B cell (primary cell): ENCODE measurements at regions not wholly inside any gene's neighbourhood (a gene's known extent, or its start where the extent isn't known, plus 50 kb on each side); places are given as distances from the start of the nearest gene placed in this dataset.

Experiments used
- ATAC-seq: fragments of 200-7000 bp; cut with Tn5 transposase; one replicate; pipeline ENCODE4 v1.10.0; 2021; ENCODE audit warnings: low read depth, mild to moderate bottlenecking, moderate number of reproducible peaks, moderate library complexity
- CTCF ChIA-PET: fragments of 350-600 bp; sonication (Branson Sonifier 250); formaldehyde crosslinking; loops from one replicate; lab custom pipeline; 2021; ENCODE audit warnings: antibody characterized with exemption, inconsistent platforms; lab: Charles Lee
- POLR2A ChIA-PET: fragments of 350-600 bp; sonication (Branson Sonifier 250); formaldehyde crosslinking; loops from one replicate; lab custom pipeline; 2021; ENCODE audit warnings: antibody characterized with exemption; lab: Charles Lee
- DNase-seq: peaks from one replicate; pipeline ENCODE4 v3.0.0; 2013
- H2AFZ ChIP-seq: 2 replicates; pipeline ENCODE4 v1.6.1; 2012; ENCODE audit warnings: mild to moderate bottlenecking, low read depth, low read length; ENCODE audit not compliant: insufficient read depth, poor library complexity, severe bottlenecking
- H3K27ac ChIP-seq, 2 donors: 1 replicate in 1 of 2; 2 replicates in 1 of 2; pipeline ENCODE4 v1.5.1; 2012 to 2013; ENCODE audit warnings: low read length in 2 of 2, mild to moderate bottlenecking in 2 of 2, moderate library complexity in 1 of 2
- H3K27me3 ChIP-seq, 4 experiments: fragments of 200-600 bp in 1 of 4; sonication (generic) in 1 of 4; replicated peaks in 1 of 4; 1 replicate in 2 of 4; 2 replicates in 2 of 4; pipeline versions ENCODE4 v1.6.1 to v1.7.0; 2013 to 2016; ENCODE audit warnings: low read length in 3 of 4, mild to moderate bottlenecking in 2 of 4, mixed read lengths in 1 of 4, moderate library complexity in 1 of 4; ENCODE audit not compliant: insufficient read depth in 4 of 4, control insufficient read depth in 3 of 4; ENCODE audit errors: control extremely low read depth in 1 of 4
- H3K36me3 ChIP-seq, 2 experiments: replicated peaks in 1 of 2; 1 replicate in 1 of 2; 2 replicates in 1 of 2; pipeline versions ENCODE4 v1.6.1 to v1.7.1; 2013; ENCODE audit warnings: low read length in 1 of 2; ENCODE audit not compliant: insufficient read depth in 2 of 2, control insufficient read depth in 1 of 2; ENCODE audit errors: control extremely low read depth in 1 of 2, extremely low read depth in 1 of 2
- H3K4me1 ChIP-seq, 2 donors: fragments of 200-600 bp in 1 of 2; sonication (generic) in 1 of 2; 1 replicate in 1 of 2; 2 replicates in 1 of 2; pipeline versions ENCODE4 v1.5.1 to v1.6.1; 2013 to 2017; ENCODE audit warnings: low read length in 2 of 2; ENCODE audit not compliant: control insufficient read depth in 2 of 2, insufficient read depth in 2 of 2
- H3K4me2 ChIP-seq: replicated peaks from 2 replicates; pipeline ENCODE3; 2012; ENCODE audit warnings: mild to moderate bottlenecking, low read depth, low read length; ENCODE audit not compliant: poor library complexity, severe bottlenecking
- H3K4me3 ChIP-seq, 5 experiments: fragments of 200-600 bp in 1 of 5; sonication (generic) in 1 of 5; 1 replicate in 3 of 5; 2 replicates in 2 of 5; pipeline versions ENCODE4 v1.5.1 to v1.7.0; 2011 to 2016; ENCODE audit warnings: low read length in 4 of 5, mild to moderate bottlenecking in 4 of 5, low read depth in 2 of 5, control low read depth in 1 of 5, moderate library complexity in 1 of 5; ENCODE audit not compliant: insufficient read depth in 1 of 5; ENCODE audit errors: control extremely low read depth in 1 of 5, extremely low read depth in 1 of 5
- H3K79me2 ChIP-seq: fragments of 200-600 bp; sonication (generic); one replicate; pipeline ENCODE4 v1.6.0; 2016; ENCODE audit warnings: low read length; ENCODE audit not compliant: control insufficient read depth, insufficient read depth
- H3K9ac ChIP-seq: fragments of 200-600 bp; sonication (generic); 2 replicates; pipeline ENCODE4 v1.6.1; 2017; ENCODE audit warnings: mild to moderate bottlenecking, low read length, moderate library complexity
- H3K9me3 ChIP-seq, 3 donors: one replicate each; pipeline versions ENCODE4 v1.6.1 to v1.7.1; 2013; ENCODE audit warnings: low read length in 2 of 3; ENCODE audit not compliant: control insufficient read depth in 2 of 3, insufficient read depth in 1 of 3; ENCODE audit errors: control extremely low read depth in 1 of 3
- H4K20me1 ChIP-seq: 2 replicates; pipeline ENCODE4 v1.6.0; 2012; ENCODE audit warnings: mild to moderate bottlenecking, low read length; ENCODE audit not compliant: insufficient read depth, control insufficient read depth, poor library complexity, severe bottlenecking
- H3K27ac Mint-ChIP-seq: one replicate; pipeline ENCODE4 v1.8.0; 2021; ENCODE audit warnings: mixed read lengths
- H3K27me3 Mint-ChIP-seq: one replicate; pipeline ENCODE4 v1.8.0; 2021; ENCODE audit warnings: mixed read lengths
- H3K4me1 Mint-ChIP-seq: one replicate; pipeline ENCODE4 v1.8.0; 2021; ENCODE audit warnings: mixed read lengths
- H3K4me3 Mint-ChIP-seq: one replicate; pipeline ENCODE4 v1.8.0; 2021; ENCODE audit warnings: mixed read lengths
- H3K9me3 Mint-ChIP-seq: one replicate; pipeline ENCODE4 v1.8.0; 2022; ENCODE audit warnings: mixed read lengths; ENCODE audit not compliant: insufficient read depth
- EZH2 ChIP-seq: IDR thresholded peaks from 2 replicates; pipeline ENCODE4 v1.6.1; 2012; ENCODE audit warnings: borderline replicate concordance, low read depth, mild to moderate bottlenecking, moderate library complexity, low read length; ENCODE audit not compliant: insufficient read depth, poor library complexity, severe bottlenecking
- WGBS: methylation state at CpG from one replicate; pipeline ENCODE4 v1.1.5; 2013; ENCODE audit warnings: missing lambda C conversion rate; ENCODE audit not compliant: insufficient coverage; 5-methylcytosine and 5-hydroxymethylcytosine counted together
- intact Hi-C: fragments of 100-400 bp; cut with micrococcal nuclease; formaldehyde crosslinking; loops from one replicate; pipeline ENCODE4 v1.10.0; 2022
- TF ChIP-seq, protein P1 (sequence below): fragments of 200-600 bp; IDR thresholded peaks from one replicate; pipeline ENCODE4 v1.8.0; 2022; ENCODE audit warnings: antibody characterized with exemption, mild to moderate bottlenecking

DNA sequence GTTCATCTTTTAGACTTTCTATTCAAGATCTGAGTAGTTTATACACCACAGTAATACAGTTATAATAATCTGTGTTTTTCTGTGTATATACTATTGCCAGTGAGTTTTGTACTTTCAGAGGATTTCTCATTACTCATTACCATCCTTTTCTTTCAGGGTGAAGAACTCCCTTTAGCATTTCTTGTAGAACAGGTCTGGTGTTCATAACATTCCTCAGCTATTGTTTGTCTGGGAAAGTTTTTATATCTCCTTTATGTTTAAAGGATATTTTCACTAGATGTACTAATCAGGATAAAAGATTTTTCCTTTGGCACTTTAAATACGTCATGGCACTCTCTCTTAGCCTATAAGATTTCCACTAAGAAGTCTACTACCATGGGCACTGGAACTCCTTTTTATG lies 705.5 kb downstream of the SLC4A3 start:
- Histone ChIP-seq H3K36me3 (no peaks in the 10 kb centered on the region), H2AFZ (no peak overlapping the region), H3K27ac (no peak overlapping the region), H3K4me2 (no peak overlapping the region), H4K20me1 (no peaks in the 10 kb centered on the region), H3K9me3 (peaks cover 0 to 3% (median 0%) of the 10 kb centered on the region in 3 donors), H3K9ac (no peak overlapping the region), H3K27me3 (no peaks in the 10 kb centered on the region), H3K4me1 (no peaks in the 10 kb centered on the region), H3K4me3 (no peak overlapping the region), H3K79me2 (no peaks in the 10 kb centered on the region)
- Mint-ChIP-seq H3K27me3 (no peaks in the 10 kb centered on the region), H3K4me1 (no peaks in the 10 kb centered on the region), H3K27ac (no peak overlapping the region), H3K4me3 (no peak overlapping the region), H3K9me3 (peaks cover 7% of the 10 kb centered on the region)
- DNase-seq (no peak), ATAC-seq (no peak)
- TF ChIP-seq EZH2: no peak
- TF ChIP-seq, protein P1, sequence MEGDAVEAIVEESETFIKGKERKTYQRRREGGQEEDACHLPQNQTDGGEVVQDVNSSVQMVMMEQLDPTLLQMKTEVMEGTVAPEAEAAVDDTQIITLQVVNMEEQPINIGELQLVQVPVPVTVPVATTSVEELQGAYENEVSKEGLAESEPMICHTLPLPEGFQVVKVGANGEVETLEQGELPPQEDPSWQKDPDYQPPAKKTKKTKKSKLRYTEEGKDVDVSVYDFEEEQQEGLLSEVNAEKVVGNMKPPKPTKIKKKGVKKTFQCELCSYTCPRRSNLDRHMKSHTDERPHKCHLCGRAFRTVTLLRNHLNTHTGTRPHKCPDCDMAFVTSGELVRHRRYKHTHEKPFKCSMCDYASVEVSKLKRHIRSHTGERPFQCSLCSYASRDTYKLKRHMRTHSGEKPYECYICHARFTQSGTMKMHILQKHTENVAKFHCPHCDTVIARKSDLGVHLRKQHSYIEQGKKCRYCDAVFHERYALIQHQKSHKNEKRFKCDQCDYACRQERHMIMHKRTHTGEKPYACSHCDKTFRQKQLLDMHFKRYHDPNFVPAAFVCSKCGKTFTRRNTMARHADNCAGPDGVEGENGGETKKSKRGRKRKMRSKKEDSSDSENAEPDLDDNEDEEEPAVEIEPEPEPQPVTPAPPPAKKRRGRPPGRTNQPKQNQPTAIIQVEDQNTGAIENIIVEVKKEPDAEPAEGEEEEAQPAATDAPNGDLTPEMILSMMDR: no peak
- WGBS: no CpG with 5 or more reads among the region's 1 CpG
- ChIA-PET POLR2A (no interaction called here), CTCF (no interaction called here)
- intact Hi-C loops: no loop called here

DNA sequence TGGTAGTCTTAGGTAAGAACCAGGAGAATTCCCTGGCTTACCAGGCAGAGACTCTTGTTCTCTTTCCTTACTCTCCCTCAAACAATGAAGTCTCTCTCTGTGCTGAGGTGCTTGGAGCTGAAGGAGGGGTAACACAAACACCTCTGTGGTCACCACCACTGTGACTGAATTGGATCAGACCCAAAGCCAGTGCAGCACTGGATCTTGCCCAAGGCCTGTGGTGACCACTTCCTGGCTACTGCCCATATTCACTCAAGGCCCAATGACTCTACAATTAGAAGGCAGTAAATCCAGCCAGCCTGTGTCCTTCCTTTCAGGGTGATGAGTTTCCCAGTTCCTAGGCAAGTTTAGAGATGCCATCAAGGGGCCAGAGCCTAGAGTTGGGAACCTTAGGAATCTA lies 706.8 kb downstream of the SLC4A3 start:
- ChIA-PET CTCF (no interaction called here), POLR2A (no interaction called here)
- H3K9me3 Mint-ChIP-seq: peaks cover 6% of the 10 kb centered on the region
- H3K36me3 ChIP-seq: no peaks in the 10 kb centered on the region
- H3K27ac ChIP-seq: no peak overlapping the region
- H3K27me3 ChIP-seq: no peaks in the 10 kb centered on the region
- no peaks in the 10 kb centered on the region for H3K4me1 ChIP-seq
- H3K79me2 ChIP-seq: no peaks in the 10 kb centered on the region
- no peaks in the 10 kb centered on the region for H4K20me1 ChIP-seq
- no peak overlapping the region for H3K4me3 ChIP-seq
- no peak overlapping the region for H3K27ac Mint-ChIP-seq
- H3K4me3 Mint-ChIP-seq: no peak overlapping the region
- TF ChIP-seq EZH2: no peak
- TF ChIP-seq, protein P1: no peak
- intact Hi-C loops: no loop called here
- H3K9me3 ChIP-seq: peaks cover 0 to 3% (median 0%) of the 10 kb centered on the region in 3 donors
- no peak overlapping the region for H3K4me2 ChIP-seq
- no peaks in the 10 kb centered on the region for H3K4me1 Mint-ChIP-seq
- no peak overlapping the region for H2AFZ ChIP-seq
- DNase-seq (no peak), ATAC-seq (no peak)
- H3K9ac ChIP-seq: no peak overlapping the region
- no peaks in the 10 kb centered on the region for H3K27me3 Mint-ChIP-seq
